Suprapubic skin (tissue), 3 donors: ENCODE measurements at regions not wholly inside any gene's neighbourhood (a gene's known extent, or its start where the extent isn't known, plus 50 kb on each side); places are given as distances from the start of the nearest gene placed in this dataset.

Source experiments
- EP300 ChIP-seq: sonication (generic); formaldehyde crosslinking; IDR thresholded peaks from one replicate; pipeline ENCODE4 v1.6.1; 2017; ENCODE audit warnings: antibody characterized with exemption
- TF ChIP-seq, protein P1 (sequence below), 2 donors: fragments of 200-600 bp in 1 of 2; fragments of 450-650 bp in 1 of 2; sonication (generic) in 1 of 2; IDR thresholded peaks; one replicate each; pipeline ENCODE4 v1.5.1; 2016 to 2019; ENCODE audit warnings: antibody characterized with exemption in 2 of 2, mild to moderate bottlenecking in 1 of 2, moderate library complexity in 1 of 2

DNA sequence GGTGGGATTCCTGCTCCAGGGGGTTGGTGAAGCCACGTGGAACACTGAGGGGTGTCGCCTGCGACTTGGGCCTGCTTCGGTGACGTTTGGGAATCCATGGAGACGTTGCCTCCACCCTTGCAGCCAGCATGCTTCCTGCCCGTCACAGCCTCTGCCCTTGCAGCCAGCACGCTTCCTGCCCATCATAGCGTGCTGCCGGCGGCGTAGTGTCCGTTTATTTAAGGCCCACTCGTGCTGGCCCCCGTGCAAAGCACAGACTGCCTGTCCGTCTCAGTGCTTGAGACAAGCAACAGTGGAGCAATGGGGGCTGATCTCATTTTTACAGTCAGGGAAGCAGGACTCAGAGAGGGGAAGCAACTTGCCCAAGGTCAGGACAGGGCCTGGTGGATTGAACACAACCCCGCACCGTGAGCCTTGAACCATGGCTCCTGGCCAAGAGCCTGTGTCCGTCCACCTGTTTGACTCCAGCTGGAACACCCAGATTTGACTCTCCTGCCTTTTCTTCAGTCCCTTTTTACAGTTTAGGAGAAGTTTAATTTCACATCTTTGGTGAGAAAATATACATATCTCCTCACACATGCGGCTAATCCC is 149.6 kb downstream of the TEX29 start:
- TF ChIP-seq, protein P1, sequence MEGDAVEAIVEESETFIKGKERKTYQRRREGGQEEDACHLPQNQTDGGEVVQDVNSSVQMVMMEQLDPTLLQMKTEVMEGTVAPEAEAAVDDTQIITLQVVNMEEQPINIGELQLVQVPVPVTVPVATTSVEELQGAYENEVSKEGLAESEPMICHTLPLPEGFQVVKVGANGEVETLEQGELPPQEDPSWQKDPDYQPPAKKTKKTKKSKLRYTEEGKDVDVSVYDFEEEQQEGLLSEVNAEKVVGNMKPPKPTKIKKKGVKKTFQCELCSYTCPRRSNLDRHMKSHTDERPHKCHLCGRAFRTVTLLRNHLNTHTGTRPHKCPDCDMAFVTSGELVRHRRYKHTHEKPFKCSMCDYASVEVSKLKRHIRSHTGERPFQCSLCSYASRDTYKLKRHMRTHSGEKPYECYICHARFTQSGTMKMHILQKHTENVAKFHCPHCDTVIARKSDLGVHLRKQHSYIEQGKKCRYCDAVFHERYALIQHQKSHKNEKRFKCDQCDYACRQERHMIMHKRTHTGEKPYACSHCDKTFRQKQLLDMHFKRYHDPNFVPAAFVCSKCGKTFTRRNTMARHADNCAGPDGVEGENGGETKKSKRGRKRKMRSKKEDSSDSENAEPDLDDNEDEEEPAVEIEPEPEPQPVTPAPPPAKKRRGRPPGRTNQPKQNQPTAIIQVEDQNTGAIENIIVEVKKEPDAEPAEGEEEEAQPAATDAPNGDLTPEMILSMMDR (IDR thresholded peaks at IDR 0.05): no peak
- no peak for TF ChIP-seq EP300
